SK-N-SH (cell line): ENCODE measurements at regions not wholly inside any gene's neighbourhood (a gene's known extent, or its start where the extent isn't known, plus 50 kb on each side); places are given as distances from the start of the nearest gene placed in this dataset.

Experiments
- CTCF ChIA-PET: fragments of 300-600, 350-600 bp; formaldehyde crosslinking; extraction: SDS; loops from one replicate; lab custom pipeline; 2021; lab: Yijun Ruan, JAX
- POLR2A ChIA-PET: fragments of 350-600 bp; sonication (Branson Sonifier 250); formaldehyde crosslinking; extraction: SDS; loops from one replicate; lab custom pipeline; 2020; ENCODE audit warnings: antibody characterized with exemption, inconsistent platforms; lab: Yijun Ruan, JAX
- DNase-seq: peaks from one replicate; pipeline ENCODE4 v3.0.0; 2012
- H2AFZ ChIP-seq: fragments of 200-600 bp; sonication (generic); 2 replicates; pipeline ENCODE4 v1.8.1; 2016; ENCODE audit warnings: antibody characterized with exemption, mild to moderate bottlenecking, low read depth
- H3F3A ChIP-seq: fragments of 200-600 bp; sonication (generic); replicated peaks from 2 replicates; pipeline ENCODE3; 2016; ENCODE audit warnings: antibody characterized with exemption, mild to moderate bottlenecking; ENCODE audit not compliant: insufficient read depth
- H3K27ac ChIP-seq, 2 experiments: fragments of 200-500 bp in 1 of 2; fragments of 200-600 bp in 1 of 2; sonication (Bioruptor generic) in 1 of 2; sonication (generic), shearing (Covaris generic) in 1 of 2; 2 replicates each; pipeline versions ENCODE4 v1.5.1 to v1.6.1; 2014 to 2016; ENCODE audit warnings: low read depth in 2 of 2, inconsistent platforms in 1 of 2, low read length in 1 of 2, mild to moderate bottlenecking in 1 of 2, mixed read lengths in 1 of 2
- H3K27me3 ChIP-seq: fragments of 200-600 bp; sonication (generic), shearing (Covaris generic); 2 replicates; pipeline ENCODE4 v1.6.1; 2016; ENCODE audit warnings: mixed run types; ENCODE audit not compliant: insufficient read depth
- H3K36me3 ChIP-seq, 2 experiments: fragments of 200-500 bp in 1 of 2; fragments of 200-600 bp in 1 of 2; sonication (Bioruptor generic) in 1 of 2; sonication (generic) in 1 of 2; replicated peaks in 1 of 2; 2 replicates each; pipeline versions ENCODE3 to v1.5.1; 2014 to 2016; ENCODE audit warnings: low read length in 1 of 2, mild to moderate bottlenecking in 1 of 2; ENCODE audit not compliant: insufficient read depth in 2 of 2, control insufficient read depth in 1 of 2
- H3K4me1 ChIP-seq, 2 experiments: fragments of 200-500 bp in 1 of 2; fragments of 200-600 bp in 1 of 2; sonication (Bioruptor generic) in 1 of 2; sonication (generic), shearing (Covaris generic) in 1 of 2; 2 replicates each; pipeline versions ENCODE4 v1.5.1 to v1.6.1; 2014 to 2016; ENCODE audit warnings: low read depth in 1 of 2, low read length in 1 of 2, mixed run types in 1 of 2; ENCODE audit not compliant: insufficient read depth in 2 of 2, control insufficient read depth in 1 of 2
- H3K4me2 ChIP-seq: fragments of 200-600 bp; sonication (generic), shearing (Covaris generic); 2 replicates; pipeline ENCODE4 v1.6.1; 2017; ENCODE audit warnings: mixed run types
- H3K4me3 ChIP-seq, 2 experiments: fragments of 200-500 bp in 1 of 2; fragments of 200-600 bp in 1 of 2; sonication (Bioruptor generic) in 1 of 2; sonication (generic), shearing (Covaris generic) in 1 of 2; 2 replicates each; pipeline versions ENCODE4 v1.5.1 to v1.8.1; 2014 to 2016; ENCODE audit warnings: low read depth in 2 of 2, inconsistent platforms in 1 of 2, low read length in 1 of 2, mild to moderate bottlenecking in 1 of 2, mixed read lengths in 1 of 2, moderate library complexity in 1 of 2
- H3K79me2 ChIP-seq: fragments of 200-600 bp; sonication (generic); 2 replicates; pipeline ENCODE4 v1.8.1; 2017; ENCODE audit warnings: mild to moderate bottlenecking; ENCODE audit not compliant: insufficient read depth
- H3K9ac ChIP-seq: fragments of 200-600 bp; sonication (generic); 2 replicates; pipeline ENCODE4 v1.6.1; 2017; ENCODE audit warnings: mixed run types
- H3K9me2 ChIP-seq: fragments of 200-600 bp; sonication (generic); 2 replicates; pipeline ENCODE4 v1.6.1; 2017; ENCODE audit warnings: mixed run types
- H3K9me3 ChIP-seq: fragments of 200-600 bp; sonication (generic); 2 replicates; pipeline ENCODE4 v1.6.1; 2017; ENCODE audit warnings: mixed run types, mild to moderate bottlenecking, moderate library complexity
- H4K20me1 ChIP-seq: fragments of 200-600 bp; sonication (generic); 2 replicates; pipeline ENCODE4 v1.6.1; 2017; ENCODE audit warnings: mild to moderate bottlenecking, mixed run types; ENCODE audit not compliant: insufficient read depth
- CHD2 ChIP-seq: fragments of 150-350 bp; IDR thresholded peaks from 2 replicates; pipeline ENCODE4 v1.6.1; 2018; ENCODE audit warnings: low read length; ENCODE audit not compliant: partially characterized antibody
- CTCF ChIP-seq: fragments of 200-600 bp; sonication (generic); IDR thresholded peaks from 2 replicates; pipeline ENCODE4 v1.6.1; 2017; ENCODE audit warnings: antibody characterized with exemption, mild to moderate bottlenecking, moderate library complexity
- FOXM1 ChIP-seq: IDR thresholded peaks from 2 replicates; pipeline ENCODE4 v1.4.0; 2012; ENCODE audit warnings: low read depth, mild to moderate bottlenecking
- GABPA ChIP-seq: IDR thresholded peaks from 2 replicates; pipeline ENCODE4 v1.4.0; 2012; ENCODE audit warnings: low read depth, mild to moderate bottlenecking
- GATA2 ChIP-seq: sonication (generic); formaldehyde crosslinking; IDR thresholded peaks from 2 replicates; pipeline ENCODE4 v1.5.0; 2020; ENCODE audit warnings: mild to moderate bottlenecking, missing genetic modification reagents
- IRF3 ChIP-seq: fragments of 150-350 bp; IDR thresholded peaks from 2 replicates; pipeline ENCODE4 v1.6.1; 2016; ENCODE audit warnings: mild to moderate bottlenecking, low read depth, low read length
- JUND ChIP-seq: IDR thresholded peaks from 2 replicates; pipeline ENCODE4 v1.4.0; 2012
- MEF2A ChIP-seq: IDR thresholded peaks from 2 replicates; pipeline ENCODE4 v1.4.0; 2012; ENCODE audit warnings: low read depth, borderline replicate concordance
- MXI1 ChIP-seq: IDR thresholded peaks from 2 replicates; pipeline ENCODE4 v1.6.1; 2012; ENCODE audit warnings: mild to moderate bottlenecking, low read depth, low read length, improper control_type of control experiment
- NRF1 ChIP-seq: IDR thresholded peaks from 2 replicates; pipeline ENCODE4 v1.6.1; 2012; ENCODE audit warnings: low read depth, mild to moderate bottlenecking, low read length
- POLR2AphosphoS5 ChIP-seq: IDR thresholded peaks from 2 replicates; pipeline ENCODE4 v1.6.1; 2012; ENCODE audit warnings: low read depth, low read length
- RCOR1 ChIP-seq: fragments of 150-350 bp; IDR thresholded peaks from 2 replicates; pipeline ENCODE4 v1.6.1; 2017; ENCODE audit warnings: antibody characterized with exemption, low read length
- RFX5 ChIP-seq: IDR thresholded peaks from 2 replicates; pipeline ENCODE4 v1.6.1; 2012; ENCODE audit warnings: mild to moderate bottlenecking, improper control_type of control experiment, low read length
- RXRA ChIP-seq: IDR thresholded peaks from 2 replicates; pipeline ENCODE4 v1.4.0; 2012; ENCODE audit warnings: low read depth, mild to moderate bottlenecking, borderline replicate concordance
- TAF1 ChIP-seq: IDR thresholded peaks from 2 replicates; pipeline ENCODE4 v1.6.1; 2012; ENCODE audit warnings: low read depth, mild to moderate bottlenecking, low read length, moderate library complexity, borderline replicate concordance
- USF1 ChIP-seq: IDR thresholded peaks from 2 replicates; pipeline ENCODE4 v1.4.0; 2012; ENCODE audit warnings: low read depth, borderline replicate concordance
- YY1 ChIP-seq: IDR thresholded peaks from 2 replicates; pipeline ENCODE4 v1.4.0; 2012; ENCODE audit warnings: low read depth, mild to moderate bottlenecking
- ZBTB33 ChIP-seq: IDR thresholded peaks from 2 replicates; pipeline ENCODE4 v1.4.0; 2012; ENCODE audit warnings: low read depth, borderline replicate concordance
- WGBS: methylation state at CpG from one replicate; pipeline ENCODE4 v1.1.6; 2017; ENCODE audit warnings: low lambda C conversion rate; 5-methylcytosine and 5-hydroxymethylcytosine counted together

GRCh38 chr3:148369381-148369780 lies 328.3 kb upstream of the AGTR1 start:
- H2AFZ ChIP-seq, result no peak overlapping the region
- H3K9ac ChIP-seq, result no peak overlapping the region
- no peaks in the 10 kb centered on the region for H3F3A ChIP-seq
- TF ChIP-seq MXI1, result no peak
- no peaks in the 10 kb centered on the region for H3K27me3 ChIP-seq
- POLR2A ChIA-PET, result no interaction called here
- 89% methylated on average over 2 of the region's 2 CpGs for WGBS
- no peak overlapping the region for H3K27ac ChIP-seq
- DNase-seq, result no peak
- H3K4me3 ChIP-seq, result no peak overlapping the region
- H3K36me3 ChIP-seq, result no peaks in the 10 kb centered on the region
- CTCF ChIA-PET, result interaction anchor here (1.6 kb wide), 1 partner anchor 357 kb away, joined by 4 read pairs; no protein-coding TSS in a partner anchor
- no peaks in the 10 kb centered on the region; a peak in 1 of 4 replicates for H3K4me1 ChIP-seq
- no peaks in the 10 kb centered on the region for H4K20me1 ChIP-seq
- H3K9me2 ChIP-seq, result no peaks in the 10 kb centered on the region
- H3K79me2 ChIP-seq, result no peaks in the 10 kb centered on the region
- no peak overlapping the region for H3K4me2 ChIP-seq
- no peaks in the 10 kb centered on the region for H3K9me3 ChIP-seq

GRCh38 chr3:148372206-148372875 lies 325.4 kb upstream of the AGTR1 start:
- Histone ChIP-seq H3K4me1 (no peaks in the 10 kb centered on the region; a peak in 1 of 4 replicates), H2AFZ (no peak overlapping the region), H3K36me3 (no peaks in the 10 kb centered on the region), H3K9me3 (no peaks in the 10 kb centered on the region), H4K20me1 (no peaks in the 10 kb centered on the region), H3K4me2 (no peak overlapping the region), H3K4me3 (no peak overlapping the region), H3K27ac (no peak overlapping the region), H3K79me2 (no peaks in the 10 kb centered on the region), H3K27me3 (no peaks in the 10 kb centered on the region), H3K9ac (no peak overlapping the region), H3F3A (no peaks in the 10 kb centered on the region), H3K9me2 (no peaks in the 10 kb centered on the region)
- no peak for DNase-seq
- TF ChIP-seq YY1 (no peak), GATA2 (CRISPR knock-in tag) (no peak)
- WGBS, result 74% methylated on average over 2 of the region's 2 CpGs
- POLR2A ChIA-PET, result no interaction called here
- CTCF ChIA-PET, result interaction anchor here (1.3 kb wide), 1 partner anchor 346 kb away, joined by 5 read pairs; no protein-coding TSS in a partner anchor

GRCh38 chr3:148373961-148374360 lies 323.7 kb upstream of the AGTR1 start:
- POLR2A ChIA-PET, result no interaction called here
- H3K9ac ChIP-seq, result no peak overlapping the region
- CTCF ChIA-PET, result no interaction called here
- no peak for TF ChIP-seq CTCF
- TF ChIP-seq GABPA, result no peak
- no peak for TF ChIP-seq TAF1
- TF ChIP-seq IRF3, result no peak
- TF ChIP-seq RCOR1, result no peak
- no peak for TF ChIP-seq JUND
- TF ChIP-seq RFX5, result no peak
- no peak for TF ChIP-seq POLR2AphosphoS5
- no peak for TF ChIP-seq NRF1
- TF ChIP-seq RXRA, result no peak
- TF ChIP-seq CHD2, result no peak
- TF ChIP-seq FOXM1, result no peak
- no peak for TF ChIP-seq MEF2A
- no peak for TF ChIP-seq ZBTB33
- no peak for TF ChIP-seq USF1

More at GRCh38 chr3:148373961-148374360, 323.7 kb upstream of the AGTR1 start:
- Histone ChIP-seq H3K9me2 (no peaks in the 10 kb centered on the region), H4K20me1 (no peaks in the 10 kb centered on the region), H3K27me3 (no peaks in the 10 kb centered on the region), H3K4me2 (no peak overlapping the region), H3K79me2 (no peaks in the 10 kb centered on the region), H3K27ac (no peak overlapping the region), H3K4me1 (no peaks in the 10 kb centered on the region; a peak in 1 of 4 replicates), H3F3A (no peaks in the 10 kb centered on the region), H3K4me3 (no peak overlapping the region), H2AFZ (no peak overlapping the region), H3K9me3 (no peaks in the 10 kb centered on the region), H3K36me3 (no peaks in the 10 kb centered on the region)
- no peak for DNase-seq
